ENCODE measurements at regions not wholly inside any gene's neighbourhood (a gene's known extent, or its start where the extent isn't known, plus 50 kb on each side); places are given as distances from the start of the nearest gene placed in this dataset.

GRCh38 chr12:63224396-63224795, 73.4 kb upstream of the AVPR1A start:
- DNase-seq: no peak

GRCh38 chr12:63223128-63223527, 72.1 kb upstream of the AVPR1A start:
- DNase-seq: no peak

GRCh38 chr12:63222582-63222981, 71.6 kb upstream of the AVPR1A start:
- no peak for DNase-seq

- DNase-seq: no peak
These were observed 69.9 kb upstream of the AVPR1A start for GRCh38 chr12:63220921-63221320.

- DNase-seq: no peak
These were observed 61.3 kb upstream of the AVPR1A start for GRCh38 chr12:63212316-63212715.

- DNase-seq: no peak
These were observed 58.0 kb upstream of the AVPR1A start for GRCh38 chr12:63208956-63209355.

- peak; percentile 10 for DNase-seq
These were observed 55.9 kb upstream of the AVPR1A start for GRCh38 chr12:63206909-63207308.

- no peak for DNase-seq
These were observed 55.5 kb upstream of the AVPR1A start for GRCh38 chr12:63206494-63206893.

Measured in NCI-H226 (cell line).